ENCODE measurements at regions not wholly inside any gene's neighbourhood (a gene's known extent, or its start where the extent isn't known, plus 50 kb on each side); places are given as distances from the start of the nearest gene placed in this dataset.

DNA sequence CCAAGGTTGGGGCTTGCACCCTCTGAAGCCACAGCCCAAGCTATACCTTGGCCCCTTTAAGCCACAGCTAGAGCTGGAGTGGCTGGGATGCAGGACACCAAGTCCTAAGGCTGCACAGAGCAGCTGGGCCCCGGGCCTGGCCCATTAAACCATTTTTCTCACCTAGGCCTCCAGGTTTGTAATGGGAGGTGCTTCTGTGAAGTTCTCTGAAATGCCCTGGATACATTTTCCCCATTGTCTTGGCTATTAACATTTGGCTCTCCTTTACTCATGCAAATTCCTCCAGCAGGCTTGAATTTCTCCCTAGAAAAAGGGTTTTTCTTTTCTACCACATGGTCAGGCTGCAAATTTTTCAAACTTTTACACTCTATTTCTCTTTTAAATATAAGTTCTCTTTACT, 93.8 kb upstream of the FGF14 start:
- Histone ChIP-seq H3K27ac (no peak overlapping the region), H3K27me3 (no peaks in the 10 kb centered on the region), H3K9me3 (peaks cover 0 to 10% (median 0%) of the 10 kb centered on the region in 12 donors), H3K36me3 (no peaks in the 10 kb centered on the region), H3K4me1 (no peaks in the 10 kb centered on the region), H3K4me3 (no peak overlapping the region)
- ATAC-seq (no peak), DNase-seq (no peak)
- intact Hi-C loops (cut with DNase I), result no loop called here
- TF ChIP-seq, protein P1, sequence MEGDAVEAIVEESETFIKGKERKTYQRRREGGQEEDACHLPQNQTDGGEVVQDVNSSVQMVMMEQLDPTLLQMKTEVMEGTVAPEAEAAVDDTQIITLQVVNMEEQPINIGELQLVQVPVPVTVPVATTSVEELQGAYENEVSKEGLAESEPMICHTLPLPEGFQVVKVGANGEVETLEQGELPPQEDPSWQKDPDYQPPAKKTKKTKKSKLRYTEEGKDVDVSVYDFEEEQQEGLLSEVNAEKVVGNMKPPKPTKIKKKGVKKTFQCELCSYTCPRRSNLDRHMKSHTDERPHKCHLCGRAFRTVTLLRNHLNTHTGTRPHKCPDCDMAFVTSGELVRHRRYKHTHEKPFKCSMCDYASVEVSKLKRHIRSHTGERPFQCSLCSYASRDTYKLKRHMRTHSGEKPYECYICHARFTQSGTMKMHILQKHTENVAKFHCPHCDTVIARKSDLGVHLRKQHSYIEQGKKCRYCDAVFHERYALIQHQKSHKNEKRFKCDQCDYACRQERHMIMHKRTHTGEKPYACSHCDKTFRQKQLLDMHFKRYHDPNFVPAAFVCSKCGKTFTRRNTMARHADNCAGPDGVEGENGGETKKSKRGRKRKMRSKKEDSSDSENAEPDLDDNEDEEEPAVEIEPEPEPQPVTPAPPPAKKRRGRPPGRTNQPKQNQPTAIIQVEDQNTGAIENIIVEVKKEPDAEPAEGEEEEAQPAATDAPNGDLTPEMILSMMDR (IDR thresholded peaks at IDR 0.05), result no peak
- TF ChIP-seq POLR2A (IDR thresholded peaks at IDR 0.05), result no peak
- WGBS, 4 donors, result 13 to 38% (median 26%) methylated on average over 1 of the region's 1 CpG

DNA sequence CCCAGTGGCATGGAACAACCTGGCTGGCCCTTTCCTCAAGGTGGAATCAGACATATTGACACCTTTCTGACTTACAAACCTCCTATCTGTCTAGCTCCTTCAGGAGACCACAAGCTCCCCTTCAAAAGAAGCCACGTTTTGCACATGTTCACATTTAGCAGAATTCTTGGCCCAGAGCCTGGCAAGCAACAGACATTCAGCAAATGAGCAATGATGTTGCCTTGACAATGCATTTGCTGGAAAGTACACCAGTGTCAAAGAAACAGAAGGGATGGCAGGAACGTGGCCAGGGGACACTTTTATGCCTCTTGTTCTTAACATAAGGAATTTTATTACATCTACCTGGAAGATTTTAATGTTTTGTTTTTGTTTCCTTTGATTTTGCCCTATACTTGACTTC, 85.5 kb upstream of the FGF14 start:
- H3K9me3 ChIP-seq, result peaks cover 0 to 4% (median 0%) of the 10 kb centered on the region in 12 donors
- no peaks in the 10 kb centered on the region for H3K27me3 ChIP-seq
- H3K4me1 ChIP-seq, result no peaks in the 10 kb centered on the region
- TF ChIP-seq, protein P1 (IDR thresholded peaks at IDR 0.05), result no peak
- TF ChIP-seq POLR2A (IDR thresholded peaks at IDR 0.05), result no peak
- no peak overlapping the region for H3K27ac ChIP-seq
- no peak overlapping the region for H3K4me3 ChIP-seq
- H3K36me3 ChIP-seq, result no peaks in the 10 kb centered on the region
- WGBS, 4 donors, result 19 to 33% (median 26%) methylated on average over 2 of the region's 2 CpGs
- no peak for ATAC-seq
- intact Hi-C loops (cut with DNase I), result no loop called here
- no peak for DNase-seq

DNA sequence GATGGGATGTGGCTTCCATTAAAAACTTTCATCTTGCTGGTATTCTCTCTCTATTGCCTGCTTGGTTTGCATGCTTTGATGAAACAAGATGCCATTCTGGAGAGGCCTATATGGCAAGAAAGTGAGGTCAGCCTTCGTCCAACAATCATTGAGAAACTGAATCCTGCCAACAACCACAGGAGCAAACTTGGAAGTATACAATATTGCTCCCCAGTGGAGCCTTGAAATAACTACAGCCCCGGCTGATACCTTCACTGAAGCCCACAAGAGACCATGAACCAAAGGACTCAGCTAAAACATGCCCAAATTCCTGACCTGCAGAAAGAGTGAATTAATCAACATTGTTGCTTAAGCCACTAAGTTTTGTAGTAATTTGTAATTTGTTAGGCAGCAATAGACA, 82.5 kb upstream of the FGF14 start:
- WGBS, 4 donors, result 20 to 33% (median 28%) methylated on average over 2 of the region's 2 CpGs
- DNase-seq (no peak), ATAC-seq (no peak)
- TF ChIP-seq POLR2A (IDR thresholded peaks at IDR 0.05), result no peak
- TF ChIP-seq, protein P1 (IDR thresholded peaks at IDR 0.05), result peak in 3 of 12 donors; percentile 7 to 12 (median 10)
- Histone ChIP-seq H3K9me3 (peaks cover 0 to 4% (median 0%) of the 10 kb centered on the region in 12 donors), H3K4me1 (no peaks in the 10 kb centered on the region), H3K4me3 (no peak overlapping the region), H3K27ac (no peak overlapping the region), H3K36me3 (no peaks in the 10 kb centered on the region), H3K27me3 (no peaks in the 10 kb centered on the region)
- intact Hi-C loops (cut with DNase I), result no loop called here

DNA sequence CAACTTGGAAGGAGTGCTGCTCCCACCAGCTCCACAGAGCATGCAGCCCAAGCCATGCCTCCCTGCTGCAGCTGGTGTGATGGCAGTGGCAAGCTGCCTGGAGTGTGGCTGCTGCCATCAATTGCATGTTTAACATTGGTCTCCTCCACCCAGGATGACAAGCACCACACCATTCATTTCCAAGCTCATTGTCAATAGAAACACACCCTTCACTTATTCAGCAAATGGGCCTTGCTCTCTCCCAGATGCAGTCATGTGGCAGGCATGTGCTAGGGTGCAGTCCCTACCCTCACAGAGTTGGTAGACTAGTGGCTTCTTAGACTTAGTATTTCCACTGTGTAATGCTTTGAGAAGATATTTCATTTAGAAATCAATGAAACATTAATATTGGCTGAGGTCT, 70.8 kb upstream of the FGF14 start:
- H3K36me3 ChIP-seq, result no peaks in the 10 kb centered on the region
- intact Hi-C loops (cut with DNase I), result no loop called here
- H3K27ac ChIP-seq, result no peak overlapping the region
- H3K27me3 ChIP-seq, result no peaks in the 10 kb centered on the region
- H3K4me1 ChIP-seq, result no peaks in the 10 kb centered on the region
- no peak for ATAC-seq
- H3K4me3 ChIP-seq, result no peak overlapping the region
- no peak for DNase-seq
- no peaks in the 10 kb centered on the region for H3K9me3 ChIP-seq
- TF ChIP-seq POLR2A (IDR thresholded peaks at IDR 0.05), result no peak
- TF ChIP-seq, protein P1 (IDR thresholded peaks at IDR 0.05), result no peak
